A673 (cell line): ENCODE measurements at regions not wholly inside any gene's neighbourhood (a gene's known extent, or its start where the extent isn't known, plus 50 kb on each side); places are given as distances from the start of the nearest gene placed in this dataset.

Experiments
- BruUV-seq: library from RNA; stranded (reverse); fragments of 400-500 nt; replicated peaks from 2 replicates; lab custom pipeline; 2021; lab: Mats Ljungman, UMichigan
- CTCF ChIA-PET: fragments of 300-600 bp; sonication (Branson Sonifier 250); formaldehyde crosslinking; loops from one replicate; lab custom pipeline; 2022; ENCODE audit warnings: antibody characterized with exemption; lab: Charles Lee
- POLR2A ChIA-PET: fragments of 300-600 bp; sonication (Branson Sonifier 250); formaldehyde crosslinking; loops from one replicate; lab custom pipeline; 2022; ENCODE audit warnings: antibody characterized with exemption; ENCODE audit not compliant: low non-redundant PET; lab: Charles Lee
- DNase-seq: peaks from one replicate; pipeline ENCODE4 v3.0.0-alpha.2; 2015; ENCODE audit warnings: low spot score
- H3K27ac ChIP-seq: fragments of 200-600 bp; sonication (generic); 2 replicates; pipeline ENCODE4 v1.5.1; 2016; ENCODE audit warnings: mixed run types, low read depth, mild to moderate bottlenecking, mixed read lengths, antibody characterized with exemption, low read length; ENCODE audit not compliant: poor library complexity, severe bottlenecking
- H3K27me3 ChIP-seq: fragments of 200-600 bp; sonication (generic); replicated peaks from 2 replicates; pipeline ENCODE4 v1.6.1; 2017; ENCODE audit warnings: mixed run types, low read depth, mild to moderate bottlenecking, mixed read lengths, antibody characterized with exemption, low read length; ENCODE audit not compliant: insufficient read depth, poor library complexity
- H3K36me3 ChIP-seq: fragments of 200-600 bp; sonication (generic); 2 replicates; pipeline ENCODE4 v1.6.1; 2016; ENCODE audit warnings: mixed run types, mild to moderate bottlenecking, mixed read lengths, antibody characterized with exemption, low read length; ENCODE audit not compliant: insufficient read depth, poor library complexity, severe bottlenecking
- H3K4me1 ChIP-seq: fragments of 200-600 bp; sonication (generic); 2 replicates; pipeline ENCODE4 v1.6.1; 2017; ENCODE audit warnings: mixed run types, mild to moderate bottlenecking, mixed read lengths, antibody characterized with exemption, low read length; ENCODE audit not compliant: insufficient read depth, poor library complexity, severe bottlenecking
- H3K4me3 ChIP-seq: fragments of 200-600 bp; sonication (generic); 2 replicates; pipeline ENCODE4 v1.5.1; 2016; ENCODE audit warnings: low read depth, mixed run types, mild to moderate bottlenecking, mixed read lengths, low read length; ENCODE audit not compliant: poor library complexity, severe bottlenecking
- H3K9me3 ChIP-seq: fragments of 200-600 bp; sonication (generic); 2 replicates; pipeline ENCODE4 v1.6.1; 2016; ENCODE audit warnings: mixed run types, low read depth, mild to moderate bottlenecking, mixed read lengths, antibody characterized with exemption, low read length; ENCODE audit not compliant: poor library complexity, severe bottlenecking
- EZH2 ChIP-seq: fragments of 200-600 bp; sonication (generic); IDR thresholded peaks from 2 replicates; pipeline ENCODE4 v1.6.1; 2017; ENCODE audit warnings: borderline replicate concordance, low read depth, mild to moderate bottlenecking, mixed read lengths, antibody characterized with exemption, low read length; ENCODE audit not compliant: poor library complexity, severe bottlenecking
- intact Hi-C: fragments of 100-400 bp; cut with micrococcal nuclease; formaldehyde crosslinking; loops from one replicate; pipeline ENCODE4 v1.10.0; 2022; ENCODE audit not compliant: unreplicated experiment
- TF ChIP-seq, protein P1 (sequence below): fragments of 300-800, 200-600 bp; sonication (generic); conservative IDR thresholded peaks from 2 replicates; pipeline ENCODE4 v1.5.1; 2017; ENCODE audit warnings: low read depth, mild to moderate bottlenecking, antibody characterized with exemption, low read length, moderate library complexity, mixed read lengths

- Histone ChIP-seq H3K4me3 (no peak overlapping the region), H3K27me3 (peaks cover 63% of the 10 kb centered on the region), H3K9me3 (no peaks in the 10 kb centered on the region), H3K27ac (no peak overlapping the region), H3K4me1 (no peaks in the 10 kb centered on the region), H3K36me3 (no peaks in the 10 kb centered on the region)
- ChIA-PET CTCF (no interaction called here), POLR2A (no interaction called here)
- BruUV-seq: no TSS peak
- DNase-seq: no peak
- TF ChIP-seq, protein P1, sequence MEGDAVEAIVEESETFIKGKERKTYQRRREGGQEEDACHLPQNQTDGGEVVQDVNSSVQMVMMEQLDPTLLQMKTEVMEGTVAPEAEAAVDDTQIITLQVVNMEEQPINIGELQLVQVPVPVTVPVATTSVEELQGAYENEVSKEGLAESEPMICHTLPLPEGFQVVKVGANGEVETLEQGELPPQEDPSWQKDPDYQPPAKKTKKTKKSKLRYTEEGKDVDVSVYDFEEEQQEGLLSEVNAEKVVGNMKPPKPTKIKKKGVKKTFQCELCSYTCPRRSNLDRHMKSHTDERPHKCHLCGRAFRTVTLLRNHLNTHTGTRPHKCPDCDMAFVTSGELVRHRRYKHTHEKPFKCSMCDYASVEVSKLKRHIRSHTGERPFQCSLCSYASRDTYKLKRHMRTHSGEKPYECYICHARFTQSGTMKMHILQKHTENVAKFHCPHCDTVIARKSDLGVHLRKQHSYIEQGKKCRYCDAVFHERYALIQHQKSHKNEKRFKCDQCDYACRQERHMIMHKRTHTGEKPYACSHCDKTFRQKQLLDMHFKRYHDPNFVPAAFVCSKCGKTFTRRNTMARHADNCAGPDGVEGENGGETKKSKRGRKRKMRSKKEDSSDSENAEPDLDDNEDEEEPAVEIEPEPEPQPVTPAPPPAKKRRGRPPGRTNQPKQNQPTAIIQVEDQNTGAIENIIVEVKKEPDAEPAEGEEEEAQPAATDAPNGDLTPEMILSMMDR: no peak
- no peak for TF ChIP-seq EZH2
- intact Hi-C loops: no loop called here
These were observed 308.8 kb downstream of the SFMBT2 start for GRCh38 chr10:7102084-7102483.

- H3K36me3 ChIP-seq: no peaks in the 10 kb centered on the region
- no peak overlapping the region for H3K27ac ChIP-seq
- peaks cover 68% of the 10 kb centered on the region for H3K27me3 ChIP-seq
- ChIA-PET CTCF (no interaction called here), POLR2A (no interaction called here)
- TF ChIP-seq EZH2: no peak
- TF ChIP-seq, protein P1: no peak
- H3K4me3 ChIP-seq: no peak overlapping the region
- no peaks in the 10 kb centered on the region for H3K9me3 ChIP-seq
- no peaks in the 10 kb centered on the region for H3K4me1 ChIP-seq
- no TSS peak for BruUV-seq
- no peak for DNase-seq
- intact Hi-C loops: no loop called here
These were observed 309.4 kb downstream of the SFMBT2 start for GRCh38 chr10:7101451-7101850.

- CTCF ChIA-PET: no interaction called here
- POLR2A ChIA-PET: no interaction called here
- no peaks in the 10 kb centered on the region for H3K4me1 ChIP-seq
These were observed 310.7 kb downstream of the SFMBT2 start for GRCh38 chr10:7100032-7100702.

More at GRCh38 chr10:7100032-7100702, 310.7 kb downstream of the SFMBT2 start:
- Histone ChIP-seq H3K9me3 (no peaks in the 10 kb centered on the region), H3K27me3 (peaks cover 77% of the 10 kb centered on the region), H3K4me3 (no peak overlapping the region), H3K27ac (no peak overlapping the region), H3K36me3 (no peaks in the 10 kb centered on the region)
- no peak for DNase-seq
- intact Hi-C loops: no loop called here
- BruUV-seq: no TSS peak
- TF ChIP-seq, protein P1: no peak
- no peak for TF ChIP-seq EZH2
